ENCODE measurements at regions not wholly inside any gene's neighbourhood (a gene's known extent, or its start where the extent isn't known, plus 50 kb on each side); places are given as distances from the start of the nearest gene placed in this dataset.

- Histone ChIP-seq H3K9me3 (no peaks in the 10 kb centered on the region), H3K4me1 (no peaks in the 10 kb centered on the region), H3K36me3 (no peaks in the 10 kb centered on the region), H3K4me3 (ENCODE audit: low read depth, low read length) (no peak overlapping the region), H3K27me3 (no peaks in the 10 kb centered on the region)
- DNase-seq, result no peak
- TF ChIP-seq, protein P1, sequence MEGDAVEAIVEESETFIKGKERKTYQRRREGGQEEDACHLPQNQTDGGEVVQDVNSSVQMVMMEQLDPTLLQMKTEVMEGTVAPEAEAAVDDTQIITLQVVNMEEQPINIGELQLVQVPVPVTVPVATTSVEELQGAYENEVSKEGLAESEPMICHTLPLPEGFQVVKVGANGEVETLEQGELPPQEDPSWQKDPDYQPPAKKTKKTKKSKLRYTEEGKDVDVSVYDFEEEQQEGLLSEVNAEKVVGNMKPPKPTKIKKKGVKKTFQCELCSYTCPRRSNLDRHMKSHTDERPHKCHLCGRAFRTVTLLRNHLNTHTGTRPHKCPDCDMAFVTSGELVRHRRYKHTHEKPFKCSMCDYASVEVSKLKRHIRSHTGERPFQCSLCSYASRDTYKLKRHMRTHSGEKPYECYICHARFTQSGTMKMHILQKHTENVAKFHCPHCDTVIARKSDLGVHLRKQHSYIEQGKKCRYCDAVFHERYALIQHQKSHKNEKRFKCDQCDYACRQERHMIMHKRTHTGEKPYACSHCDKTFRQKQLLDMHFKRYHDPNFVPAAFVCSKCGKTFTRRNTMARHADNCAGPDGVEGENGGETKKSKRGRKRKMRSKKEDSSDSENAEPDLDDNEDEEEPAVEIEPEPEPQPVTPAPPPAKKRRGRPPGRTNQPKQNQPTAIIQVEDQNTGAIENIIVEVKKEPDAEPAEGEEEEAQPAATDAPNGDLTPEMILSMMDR (IDR thresholded peaks at IDR 0.05; ENCODE audit: low read depth, low read length), result no peak
These were observed 760.8 kb upstream of the CELF2 start for GRCh38 chr10:10256860-10257259.

DNA sequence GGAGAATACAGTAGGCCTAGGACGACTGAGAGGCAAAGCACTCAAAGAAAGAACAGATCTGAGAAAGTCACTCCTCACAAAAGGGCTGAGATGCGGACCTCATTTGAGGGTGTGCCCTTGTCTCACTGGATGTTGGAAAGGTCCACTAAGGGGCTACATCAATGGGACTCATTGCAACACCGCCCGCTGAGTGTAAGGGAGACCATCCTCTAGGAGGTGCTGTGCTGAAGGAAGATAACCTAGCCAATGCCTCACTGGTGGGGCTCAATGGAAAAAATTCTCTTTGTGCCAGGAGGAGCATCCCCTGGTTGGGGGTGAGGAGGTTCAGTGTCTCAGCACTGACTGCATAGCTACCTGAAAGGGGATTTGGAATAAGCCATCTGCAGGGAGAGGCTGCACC is 758.7 kb upstream of the CELF2 start:
- TF ChIP-seq, protein P1 (IDR thresholded peaks at IDR 0.05; ENCODE audit: low read depth, low read length), result no peak

GRCh38 chr10:10270126-10271050 is 747.3 kb upstream of the CELF2 start:
- no peak overlapping the region for H3K4me3 ChIP-seq (ENCODE audit: low read depth, low read length)
- no peaks in the 10 kb centered on the region for H3K9me3 ChIP-seq
- H3K4me1 ChIP-seq, result no peaks in the 10 kb centered on the region
- DNase-seq, result no peak
- no peaks in the 10 kb centered on the region for H3K36me3 ChIP-seq
- no peaks in the 10 kb centered on the region for H3K27me3 ChIP-seq
- TF ChIP-seq, protein P1 (IDR thresholded peaks at IDR 0.05; ENCODE audit: low read depth, low read length), result no peak

More for the DNA sequence above, 758.7 kb upstream of the CELF2 start:
- no peaks in the 10 kb centered on the region for H3K27me3 ChIP-seq
- no peaks in the 10 kb centered on the region for H3K9me3 ChIP-seq
- DNase-seq, result no peak
- H3K4me3 ChIP-seq (ENCODE audit: low read depth, low read length), result no peak overlapping the region
- H3K36me3 ChIP-seq, result no peaks in the 10 kb centered on the region
- H3K4me1 ChIP-seq, result no peaks in the 10 kb centered on the region

GRCh38 chr10:10271639-10272192 is 746.0 kb upstream of the CELF2 start:
- DNase-seq, result no peak
- no peaks in the 10 kb centered on the region for H3K36me3 ChIP-seq
- H3K4me3 ChIP-seq (ENCODE audit: low read depth, low read length), result no peak overlapping the region
- TF ChIP-seq, protein P1 (IDR thresholded peaks at IDR 0.05; ENCODE audit: low read depth, low read length), result no peak
- H3K4me1 ChIP-seq, result no peaks in the 10 kb centered on the region
- H3K9me3 ChIP-seq, result no peaks in the 10 kb centered on the region
- H3K27me3 ChIP-seq, result no peaks in the 10 kb centered on the region

GRCh38 chr10:10273661-10274060 is 744.0 kb upstream of the CELF2 start:
- Histone ChIP-seq H3K27me3 (no peaks in the 10 kb centered on the region), H3K4me1 (no peaks in the 10 kb centered on the region), H3K36me3 (no peaks in the 10 kb centered on the region), H3K4me3 (ENCODE audit: low read depth, low read length) (no peak overlapping the region), H3K9me3 (no peaks in the 10 kb centered on the region)
- DNase-seq, result no peak
- TF ChIP-seq, protein P1 (IDR thresholded peaks at IDR 0.05; ENCODE audit: low read depth, low read length), result no peak

- Histone ChIP-seq H3K36me3 (no peaks in the 10 kb centered on the region), H3K9me3 (no peaks in the 10 kb centered on the region), H3K27me3 (no peaks in the 10 kb centered on the region), H3K4me1 (no peaks in the 10 kb centered on the region), H3K4me3 (ENCODE audit: low read depth, low read length) (no peak overlapping the region)
- TF ChIP-seq, protein P1 (IDR thresholded peaks at IDR 0.05; ENCODE audit: low read depth, low read length), result no peak
- no peak for DNase-seq
These were observed 737.8 kb upstream of the CELF2 start for GRCh38 chr10:10279906-10280305.
